IMR-90 (cell line): ENCODE measurements at regions not wholly inside any gene's neighbourhood (a gene's known extent, or its start where the extent isn't known, plus 50 kb on each side); places are given as distances from the start of the nearest gene placed in this dataset.
A peak's percentile ranks its signal among the peaks of the same experiment; 100 is the strongest.

Experiments used
- ATAC-seq: fragments of 200-7000 bp; cut with Tn5 transposase; 2 replicates; pipeline ENCODE4 v1.9.1; 2020; ENCODE audit warnings: low read depth, mild to moderate bottlenecking, moderate library complexity
- BruUV-seq: library from RNA; stranded (reverse); fragments of 400-500 nt; replicated peaks from 2 replicates; lab custom pipeline; 2021; lab: Mats Ljungman, UMichigan
- CTCF ChIA-PET: fragments of 300-600 bp; formaldehyde crosslinking; extraction: SDS; loops from one replicate; lab custom pipeline; 2021; ENCODE audit warnings: antibody characterized with exemption; lab: Yijun Ruan, JAX
- POLR2A ChIA-PET: fragments of 300-600 bp; sonication (Branson Sonifier 250); formaldehyde crosslinking; loops from one replicate; lab custom pipeline; 2022; ENCODE audit warnings: antibody characterized with exemption; ENCODE audit not compliant: unreplicated experiment; lab: Charles Lee
- DNase-seq: peaks from one replicate; pipeline ENCODE4 v3.0.0; 2013
- H2AFZ ChIP-seq: replicated peaks from 2 replicates; pipeline ENCODE3; 2013; ENCODE audit warnings: low read length, mild to moderate bottlenecking; ENCODE audit not compliant: poor library complexity
- H2AK5ac ChIP-seq: 2 replicates; pipeline ENCODE4 v1.6.1; 2013; ENCODE audit warnings: low read depth, low read length, inconsistent platforms
- H2AK9ac ChIP-seq: replicated peaks from 2 replicates; pipeline ENCODE3; 2013; ENCODE audit warnings: mild to moderate bottlenecking, low read depth, low read length, moderate library complexity; ENCODE audit not compliant: poor library complexity
- H2BK120ac ChIP-seq: 2 replicates; pipeline ENCODE4 v1.6.1; 2013; ENCODE audit warnings: low read depth, low read length, inconsistent platforms
- H2BK15ac ChIP-seq: 3 replicates; pipeline ENCODE4 v1.6.1; 2013; ENCODE audit warnings: low read depth, low read length, inconsistent platforms
- H2BK20ac ChIP-seq: 2 replicates; pipeline ENCODE4 v1.6.1; 2013; ENCODE audit warnings: low read depth, mild to moderate bottlenecking, inconsistent platforms, low read length, moderate library complexity
- H2BK5ac ChIP-seq: 2 replicates; pipeline ENCODE4 v1.6.1; 2013; ENCODE audit warnings: mild to moderate bottlenecking, low read depth, low read length, inconsistent platforms; ENCODE audit not compliant: poor library complexity, severe bottlenecking
- H3K14ac ChIP-seq: replicated peaks from 2 replicates; pipeline ENCODE4 v1.6.1; 2013; ENCODE audit warnings: low read depth, low read length, inconsistent platforms
- H3K18ac ChIP-seq: 2 replicates; pipeline ENCODE4 v1.6.1; 2013; ENCODE audit warnings: low read depth, low read length, control low read depth
- H3K23ac ChIP-seq: 2 replicates; pipeline ENCODE4 v1.6.1; 2013; ENCODE audit warnings: low read depth, low read length, inconsistent platforms
- H3K27ac ChIP-seq: 2 replicates; pipeline ENCODE4 v1.5.1; 2013; ENCODE audit warnings: mild to moderate bottlenecking, control low read depth, low read length; ENCODE audit not compliant: insufficient read depth
- H3K27me3 ChIP-seq: 2 replicates; pipeline ENCODE4 v1.6.1; 2013; ENCODE audit warnings: low read length; ENCODE audit not compliant: control insufficient read depth, insufficient read depth
- H3K36me3 ChIP-seq: 2 replicates; pipeline ENCODE4 v1.6.1; 2013; ENCODE audit warnings: low read length, mixed read lengths; ENCODE audit not compliant: control insufficient read depth, insufficient read depth
- H3K4ac ChIP-seq: 2 replicates; pipeline ENCODE4 v1.6.1; 2013; ENCODE audit warnings: low read depth, low read length, inconsistent platforms
- H3K4me1 ChIP-seq: 2 replicates; pipeline ENCODE4 v1.6.1; 2013; ENCODE audit warnings: low read length, mixed read lengths; ENCODE audit not compliant: control insufficient read depth, insufficient read depth
- H3K4me2 ChIP-seq: 2 replicates; pipeline ENCODE4 v1.6.1; 2013; ENCODE audit warnings: low read depth, mild to moderate bottlenecking, control low read depth, low read length, moderate library complexity
- H3K4me3 ChIP-seq: 2 replicates; pipeline ENCODE4 v1.5.1; 2013; ENCODE audit warnings: low read depth, mild to moderate bottlenecking, control low read depth, low read length, moderate library complexity; ENCODE audit not compliant: insufficient read depth
- H3K56ac ChIP-seq: 2 replicates; pipeline ENCODE4 v1.6.1; 2013; ENCODE audit warnings: low read length, inconsistent platforms; ENCODE audit not compliant: insufficient read depth; ENCODE audit errors: extremely low read depth
- H3K79me1 ChIP-seq, 2 experiments: 2 replicates each; pipeline ENCODE4 v1.6.1; 2013; ENCODE audit warnings: low read length in 2 of 2, inconsistent platforms in 1 of 2, low read depth in 1 of 2
- H3K9ac ChIP-seq: 2 replicates; pipeline ENCODE4 v1.6.1; 2013; ENCODE audit warnings: low read depth, low read length, control low read depth
- H3K9me1 ChIP-seq: 2 replicates; pipeline ENCODE4 v1.6.1; 2013; ENCODE audit warnings: low read length, inconsistent platforms; ENCODE audit not compliant: insufficient read depth
- H3K9me3 ChIP-seq: 2 replicates; pipeline ENCODE4 v1.6.1; 2013; ENCODE audit warnings: low read length; ENCODE audit not compliant: control insufficient read depth, insufficient read depth
- H4K20me1 ChIP-seq: 2 replicates; pipeline ENCODE4 v1.6.1; 2013; ENCODE audit warnings: low read length, inconsistent platforms; ENCODE audit not compliant: insufficient read depth
- H4K5ac ChIP-seq: 2 replicates; pipeline ENCODE4 v1.6.1; 2013; ENCODE audit warnings: mild to moderate bottlenecking, low read depth, low read length, control low read depth
- H4K8ac ChIP-seq, 2 experiments: 2 replicates each; pipeline ENCODE4 v1.6.1; 2013; ENCODE audit warnings: low read depth in 2 of 2, low read length in 2 of 2, control low read depth in 1 of 2, inconsistent platforms in 1 of 2
- H4K91ac ChIP-seq: 2 replicates; pipeline ENCODE4 v1.6.1; 2013; ENCODE audit warnings: low read depth, low read length, inconsistent platforms; ENCODE audit not compliant: insufficient read depth
- CEBPB ChIP-seq: IDR thresholded peaks from 2 replicates; pipeline ENCODE4 v1.6.1; 2012; ENCODE audit warnings: low read depth, low read length, improper control_type of control experiment
- FOS ChIP-seq: fragments of 150-350 bp; IDR thresholded peaks from 2 replicates; pipeline ENCODE4 v1.6.1; 2016; ENCODE audit warnings: low read depth, low read length
- MAFK ChIP-seq: IDR thresholded peaks from 2 replicates; pipeline ENCODE4 v1.6.1; 2012; ENCODE audit warnings: low read depth, low read length, improper control_type of control experiment
- MAZ ChIP-seq: IDR thresholded peaks from 2 replicates; pipeline ENCODE4 v1.6.1; 2012; ENCODE audit warnings: low read depth, mild to moderate bottlenecking, low read length, improper control_type of control experiment, moderate library complexity, borderline replicate concordance
- MXI1 ChIP-seq: IDR thresholded peaks from 2 replicates; pipeline ENCODE4 v1.6.1; 2012; ENCODE audit warnings: low read depth, mild to moderate bottlenecking, low read length, moderate library complexity, borderline replicate concordance
- NFE2L2 ChIP-seq: fragments of 150-350 bp; IDR thresholded peaks from 2 replicates; pipeline ENCODE4 v1.6.1; 2016; ENCODE audit warnings: low read depth, mild to moderate bottlenecking, low read length
- RFX5 ChIP-seq: IDR thresholded peaks from 2 replicates; pipeline ENCODE4 v1.8.0; 2012; ENCODE audit warnings: low read depth, mild to moderate bottlenecking, low read length, moderate library complexity
- SMC3 ChIP-seq: fragments of 150-350 bp; IDR thresholded peaks from 2 replicates; pipeline ENCODE4 v1.6.1; 2016; ENCODE audit warnings: low read depth, mild to moderate bottlenecking, antibody characterized with exemption, low read length, moderate library complexity
- USF2 ChIP-seq: fragments of 150-350 bp; IDR thresholded peaks from 2 replicates; pipeline ENCODE4 v1.6.1; 2017; ENCODE audit warnings: mild to moderate bottlenecking, antibody characterized with exemption, low read length, low read depth
- WGBS, 2 experiments: methylation state at CpG; one replicate each; pipeline versions ENCODE4 v1.1.5 to v1.1.7; 2013; ENCODE audit warnings: missing lambda C conversion rate in 2 of 2; ENCODE audit not compliant: insufficient read length in 1 of 2; ENCODE audit errors: extremely low coverage in 2 of 2; 5-methylcytosine and 5-hydroxymethylcytosine counted together
- dilution Hi-C: fragments of 300-500 bp; cut with HindIII; formaldehyde crosslinking; loops from one replicate; pipeline ENCODE4 v1.14.3; 2018; ENCODE audit warnings: low sequenced_read_pairs; ENCODE audit not compliant: unreplicated experiment
- in situ Hi-C: fragments of 300-500 bp; cut with MboI; formaldehyde crosslinking; loops from 3 replicates; pipeline ENCODE4 v1.14.3; 2019; ENCODE audit warnings: low sequenced_read_pairs, inconsistent platforms, mixed read lengths
- intact Hi-C: fragments of 100-400 bp; cut with micrococcal nuclease; formaldehyde crosslinking; loops from 2 replicates; pipeline ENCODE4 v1.10.0; 2022
- TF ChIP-seq, protein P1 (sequence below): fragments of 150-350 bp; IDR thresholded peaks from 2 replicates; pipeline ENCODE4 v1.6.1; 2016; ENCODE audit warnings: low read depth, mild to moderate bottlenecking, low read length, moderate library complexity, borderline replicate concordance

DNA sequence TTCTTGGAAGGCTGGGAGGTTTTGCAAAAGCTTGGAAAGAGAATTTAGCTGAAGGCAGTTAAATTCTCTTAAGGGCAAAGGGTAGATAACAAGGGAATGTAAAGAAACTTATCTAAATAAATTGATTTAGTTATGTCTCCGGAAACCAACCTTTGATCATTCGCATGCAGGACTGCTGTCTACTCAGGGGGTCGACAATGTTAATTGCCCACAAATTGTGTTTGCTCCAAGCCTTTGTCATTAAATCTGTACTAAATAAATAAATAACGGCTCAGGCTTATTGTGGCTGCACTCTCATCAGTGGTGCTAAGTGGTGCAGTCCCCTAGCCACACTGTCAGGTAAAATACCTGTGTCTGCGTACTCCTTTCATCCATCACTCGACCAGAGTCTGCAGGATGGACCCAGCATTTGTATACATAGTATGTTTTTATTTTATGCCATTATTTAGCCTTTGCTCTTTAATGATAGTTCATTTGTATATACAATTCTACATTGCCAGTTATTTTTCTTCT is 497.4 kb upstream of the RASGRP1 start:
- H3K18ac ChIP-seq: peak overlapping the region; percentile 43; the same call in 1 of the 2 replicates
- POLR2A ChIA-PET: no interaction called here
- H3K4me3 ChIP-seq: no peak overlapping the region
- no peak overlapping the region for H2AK5ac ChIP-seq
- ATAC-seq: no peak
- no peak overlapping the region for H2AFZ ChIP-seq
- peaks cover 5% of the 10 kb centered on the region for H3K4me1 ChIP-seq
- H4K8ac ChIP-seq: no peak overlapping the region
- in situ Hi-C loops (no loop called here), dilution Hi-C loops (no loop called here), intact Hi-C loops (no loop called here)
- H3K9ac ChIP-seq: no peak overlapping the region
- no peak overlapping the region for H4K5ac ChIP-seq
- CTCF ChIA-PET: no interaction called here
- WGBS, 2 experiments: no CpG with 5 or more reads among the region's 6 CpGs
- H3K36me3 ChIP-seq: no peaks in the 10 kb centered on the region
- no peaks in the 10 kb centered on the region for H3K27me3 ChIP-seq
- H2AK9ac ChIP-seq: no peak overlapping the region
- no peaks in the 10 kb centered on the region for H3K79me1 ChIP-seq
- no peak overlapping the region for H4K91ac ChIP-seq
- no peak overlapping the region for H3K14ac ChIP-seq
- no peak overlapping the region for H2BK20ac ChIP-seq
- H3K23ac ChIP-seq: no peak overlapping the region
- no peak overlapping the region for H3K4me2 ChIP-seq
- H3K9me3 ChIP-seq: no peaks in the 10 kb centered on the region
- no peak overlapping the region for H3K4ac ChIP-seq
- H2BK15ac ChIP-seq: no peak overlapping the region
- no TSS peak for BruUV-seq
- 0 out of 2 replicates have a peak, but pooled peaks cover 3% of the 10 kb centered on the region for H3K9me1 ChIP-seq
- DNase-seq: no peak
- no peak for TF ChIP-seq MXI1
- no peak for TF ChIP-seq MAZ
- TF ChIP-seq RFX5: no peak
- no peak for TF ChIP-seq USF2
- no peak for TF ChIP-seq FOS
- no peak for TF ChIP-seq MAFK
- TF ChIP-seq, protein P1, sequence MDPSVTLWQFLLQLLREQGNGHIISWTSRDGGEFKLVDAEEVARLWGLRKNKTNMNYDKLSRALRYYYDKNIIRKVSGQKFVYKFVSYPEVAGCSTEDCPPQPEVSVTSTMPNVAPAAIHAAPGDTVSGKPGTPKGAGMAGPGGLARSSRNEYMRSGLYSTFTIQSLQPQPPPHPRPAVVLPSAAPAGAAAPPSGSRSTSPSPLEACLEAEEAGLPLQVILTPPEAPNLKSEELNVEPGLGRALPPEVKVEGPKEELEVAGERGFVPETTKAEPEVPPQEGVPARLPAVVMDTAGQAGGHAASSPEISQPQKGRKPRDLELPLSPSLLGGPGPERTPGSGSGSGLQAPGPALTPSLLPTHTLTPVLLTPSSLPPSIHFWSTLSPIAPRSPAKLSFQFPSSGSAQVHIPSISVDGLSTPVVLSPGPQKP: no peak
- TF ChIP-seq CEBPB: no peak
- TF ChIP-seq NFE2L2: no peak
- no peak for TF ChIP-seq SMC3
- no peak overlapping the region for H2BK5ac ChIP-seq
- no peaks in the 10 kb centered on the region for H4K20me1 ChIP-seq
- H3K27ac ChIP-seq: no peak overlapping the region
- no peak overlapping the region for H3K56ac ChIP-seq
- H2BK120ac ChIP-seq: no peak overlapping the region
